GM23338 (cell line): ENCODE measurements at regions not wholly inside any gene's neighbourhood (a gene's known extent, or its start where the extent isn't known, plus 50 kb on each side); places are given as distances from the start of the nearest gene placed in this dataset.

Source experiments
- ATAC-seq: fragments of 200-7000 bp; cut with Tn5 transposase; 3 replicates; pipeline ENCODE4 v1.9.1; 2020
- DNase-seq: peaks from one replicate; pipeline ENCODE4 v3.0.0-alpha.2; 2015; ENCODE audit warnings: low spot score
- H2AFZ ChIP-seq: fragments of 200-600 bp; sonication (generic); 2 replicates; pipeline ENCODE4 v1.8.0; 2016; ENCODE audit warnings: antibody characterized with exemption, mild to moderate bottlenecking, moderate library complexity
- H3F3A ChIP-seq: fragments of 200-600 bp; sonication (generic); replicated peaks from 2 replicates; pipeline ENCODE4 v1.8.0; 2017; ENCODE audit warnings: antibody characterized with exemption, mixed run types, low read depth
- H3K27ac ChIP-seq: fragments of 200-600 bp; sonication (generic); 2 replicates; pipeline ENCODE4 v1.6.1; 2016; ENCODE audit warnings: low read depth
- H3K27me3 ChIP-seq: fragments of 200-600 bp; sonication (generic); 2 replicates; pipeline ENCODE4 v1.8.0; 2016; ENCODE audit warnings: mild to moderate bottlenecking, mixed run types, moderate library complexity; ENCODE audit not compliant: insufficient read depth
- H3K36me3 ChIP-seq: fragments of 200-600 bp; sonication (generic); 2 replicates; pipeline ENCODE4 v1.8.0; 2016; ENCODE audit warnings: mild to moderate bottlenecking; ENCODE audit not compliant: insufficient read depth
- H3K4me1 ChIP-seq: fragments of 200-600 bp; sonication (generic); 2 replicates; pipeline ENCODE4 v1.8.0; 2016; ENCODE audit warnings: mild to moderate bottlenecking, moderate library complexity; ENCODE audit not compliant: insufficient read depth
- H3K4me2 ChIP-seq: fragments of 200-600 bp; sonication (generic); 2 replicates; pipeline ENCODE4 v1.7.1; 2017; ENCODE audit warnings: mixed run types
- H3K4me3 ChIP-seq: fragments of 200-600 bp; sonication (generic); 2 replicates; pipeline ENCODE4 v1.6.1; 2016; ENCODE audit warnings: mixed run types
- H3K79me2 ChIP-seq: fragments of 200-600 bp; sonication (generic); replicated peaks from 2 replicates; pipeline ENCODE4 v1.8.0; 2017; ENCODE audit warnings: mild to moderate bottlenecking; ENCODE audit not compliant: insufficient read depth
- H3K9me2 ChIP-seq: fragments of 200-600 bp; sonication (generic); 2 replicates; pipeline ENCODE4 v1.8.0; 2017; ENCODE audit not compliant: insufficient read depth
- H4K20me1 ChIP-seq: fragments of 200-600 bp; sonication (generic); replicated peaks from 2 replicates; pipeline ENCODE4 v1.8.0; 2017; ENCODE audit warnings: mild to moderate bottlenecking; ENCODE audit not compliant: insufficient read depth
- H3K27ac Mint-ChIP-seq: 2 replicates; pipeline ENCODE4 v1.8.0; 2020; ENCODE audit warnings: inconsistent platforms, mild to moderate bottlenecking, moderate library complexity, mixed read lengths
- H3K27me3 Mint-ChIP-seq: 3 replicates; pipeline ENCODE4 v1.8.0; 2022; ENCODE audit warnings: low read depth, mild to moderate bottlenecking, moderate library complexity, mixed read lengths, inconsistent platforms; ENCODE audit not compliant: insufficient read depth, poor library complexity
- H3K36me3 Mint-ChIP-seq: 3 replicates; pipeline ENCODE4 v1.8.0; 2021; ENCODE audit warnings: low read depth, mild to moderate bottlenecking, inconsistent platforms, moderate library complexity, mixed read lengths
- H3K4me1 Mint-ChIP-seq: 3 replicates; pipeline ENCODE4 v1.8.0; 2020; ENCODE audit warnings: mild to moderate bottlenecking, inconsistent platforms, mixed read lengths
- H3K4me3 Mint-ChIP-seq: 3 replicates; pipeline ENCODE4 v1.8.0; 2021; ENCODE audit warnings: moderate library complexity, mild to moderate bottlenecking, inconsistent platforms, mixed read lengths
- H3K9me3 Mint-ChIP-seq: 3 replicates; pipeline ENCODE4 v1.8.0; 2020; ENCODE audit warnings: moderate library complexity, mild to moderate bottlenecking, inconsistent platforms, mixed read lengths
- CREB1 ChIP-seq: fragments of 250-450 bp; sonication (Bioruptor Pico); IDR thresholded peaks from 2 replicates; pipeline ENCODE4 v1.5.0; 2020; ENCODE audit warnings: low read depth, mild to moderate bottlenecking, moderate library complexity
- ETS1 ChIP-seq: IDR thresholded peaks from 2 replicates; pipeline ENCODE4 v1.6.1; 2016; ENCODE audit warnings: antibody characterized with exemption
- EZH2 ChIP-seq: fragments of 200-600 bp; sonication (generic); IDR thresholded peaks from one replicate; pipeline ENCODE4 v1.8.0; 2017; ENCODE audit warnings: antibody characterized with exemption, mild to moderate bottlenecking, low read depth; ENCODE audit not compliant: unreplicated experiment
- NANOG ChIP-seq: IDR thresholded peaks from 2 replicates; pipeline ENCODE4 v1.6.1; 2016; ENCODE audit warnings: antibody characterized with exemption, borderline replicate concordance
- REST ChIP-seq: IDR thresholded peaks from one replicate; pipeline ENCODE4 v1.6.1; 2018; ENCODE audit warnings: antibody characterized with exemption; ENCODE audit not compliant: unreplicated experiment
- ZNF114 ChIP-seq: fragments of 250-450 bp; sonication (Bioruptor Pico); IDR thresholded peaks from 2 replicates; pipeline ENCODE4 v1.5.0; 2020; ENCODE audit warnings: mild to moderate bottlenecking, moderate library complexity
- ZNF331 ChIP-seq: fragments of 250-450 bp; sonication (Bioruptor Pico); IDR thresholded peaks from 2 replicates; pipeline ENCODE4 v1.5.0; 2020; ENCODE audit warnings: low read depth, mild to moderate bottlenecking, moderate library complexity
- ZNF462 ChIP-seq: fragments of 250-450 bp; sonication (Bioruptor Pico); IDR thresholded peaks from 2 replicates; pipeline ENCODE4 v1.5.0; 2020; ENCODE audit warnings: mild to moderate bottlenecking, moderate library complexity
- TF ChIP-seq, protein P1 (sequence below), 2 experiments: fragments of 200-600 bp in 1 of 2; sonication (generic) in 1 of 2; conservative IDR thresholded peaks; 2 replicates each; pipeline versions ENCODE4 v1.5.1 to v1.6.1; 2016 to 2017; ENCODE audit warnings: antibody characterized with exemption in 2 of 2, low read depth in 2 of 2, mild to moderate bottlenecking in 2 of 2, moderate library complexity in 1 of 2

DNA sequence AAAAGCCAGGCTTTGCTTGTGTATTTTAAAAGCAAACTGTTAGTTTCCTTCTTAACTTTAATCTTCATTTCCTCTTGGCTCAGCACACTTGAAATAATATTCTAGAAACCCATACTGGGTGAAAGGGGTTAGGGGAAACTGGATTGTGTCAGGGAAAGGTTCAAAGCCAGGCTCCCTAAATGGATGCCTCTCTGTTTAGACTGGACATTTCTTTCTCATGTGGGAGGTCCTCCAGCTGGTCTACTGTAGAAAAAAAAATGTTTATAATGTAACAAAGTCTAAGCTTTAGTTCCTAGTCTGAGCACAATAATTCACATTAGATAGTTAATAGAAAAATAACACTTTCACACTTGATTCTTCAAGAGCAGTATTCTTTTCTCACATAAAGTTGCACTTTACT lies 89.0 kb upstream of the AKIRIN2 start:
- peaks cover 8% of the 10 kb centered on the region; the same call in 1 of the 2 replicates for H3K9me2 ChIP-seq
- H4K20me1 ChIP-seq: no peaks in the 10 kb centered on the region
- H3K27me3 ChIP-seq: no peaks in the 10 kb centered on the region
- Mint-ChIP-seq H3K36me3 (no peaks in the 10 kb centered on the region), H3K4me3 (no peak overlapping the region), H3K27ac (no peak overlapping the region), H3K4me1 (peaks cover 32% of the 10 kb centered on the region), H3K27me3 (no peaks in the 10 kb centered on the region), H3K9me3 (no peaks in the 10 kb centered on the region)
- no peak for DNase-seq
- H3F3A ChIP-seq: no peaks in the 10 kb centered on the region
- no peak overlapping the region for H3K4me3 ChIP-seq
- no peak for ATAC-seq
- peaks cover 35% of the 10 kb centered on the region for H3K4me1 ChIP-seq
- H3K27ac ChIP-seq: no peak overlapping the region
- no peak for TF ChIP-seq ZNF462 (CRISPR knock-in tag)
- TF ChIP-seq ZNF331: no peak
- no peak for TF ChIP-seq CREB1 (CRISPR knock-in tag)
- no peak for TF ChIP-seq ZNF114 (CRISPR knock-in tag)
- no peak for TF ChIP-seq NANOG
- no peak for TF ChIP-seq ETS1
- no peak for TF ChIP-seq REST
- TF ChIP-seq, protein P1, sequence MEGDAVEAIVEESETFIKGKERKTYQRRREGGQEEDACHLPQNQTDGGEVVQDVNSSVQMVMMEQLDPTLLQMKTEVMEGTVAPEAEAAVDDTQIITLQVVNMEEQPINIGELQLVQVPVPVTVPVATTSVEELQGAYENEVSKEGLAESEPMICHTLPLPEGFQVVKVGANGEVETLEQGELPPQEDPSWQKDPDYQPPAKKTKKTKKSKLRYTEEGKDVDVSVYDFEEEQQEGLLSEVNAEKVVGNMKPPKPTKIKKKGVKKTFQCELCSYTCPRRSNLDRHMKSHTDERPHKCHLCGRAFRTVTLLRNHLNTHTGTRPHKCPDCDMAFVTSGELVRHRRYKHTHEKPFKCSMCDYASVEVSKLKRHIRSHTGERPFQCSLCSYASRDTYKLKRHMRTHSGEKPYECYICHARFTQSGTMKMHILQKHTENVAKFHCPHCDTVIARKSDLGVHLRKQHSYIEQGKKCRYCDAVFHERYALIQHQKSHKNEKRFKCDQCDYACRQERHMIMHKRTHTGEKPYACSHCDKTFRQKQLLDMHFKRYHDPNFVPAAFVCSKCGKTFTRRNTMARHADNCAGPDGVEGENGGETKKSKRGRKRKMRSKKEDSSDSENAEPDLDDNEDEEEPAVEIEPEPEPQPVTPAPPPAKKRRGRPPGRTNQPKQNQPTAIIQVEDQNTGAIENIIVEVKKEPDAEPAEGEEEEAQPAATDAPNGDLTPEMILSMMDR (conservative IDR thresholded peaks at IDR 0.05; ENCODE audit: low read depth in 2 of 2): no peak
- no peak for TF ChIP-seq EZH2
- no peaks in the 10 kb centered on the region for H3K79me2 ChIP-seq
- H3K4me2 ChIP-seq: no peak overlapping the region
- H3K36me3 ChIP-seq: no peaks in the 10 kb centered on the region
- no peak overlapping the region for H2AFZ ChIP-seq
